Prostate gland (tissue), 2 donors: ENCODE measurements at regions not wholly inside any gene's neighbourhood (a gene's known extent, or its start where the extent isn't known, plus 50 kb on each side); places are given as distances from the start of the nearest gene placed in this dataset.

Experiments
- CTCF ChIP-seq, 4 experiments: fragments of 200-600 bp in 2 of 4; fragments of 450-650 bp in 2 of 4; sonication (generic) in 2 of 4; IDR thresholded peaks; 1 replicate in 3 of 4; 2 replicates in 1 of 4; pipeline ENCODE4 v1.5.1; 2016 to 2019; ENCODE audit warnings: antibody characterized with exemption in 4 of 4, mild to moderate bottlenecking in 2 of 4, moderate library complexity in 2 of 4
- POLR2A ChIP-seq: fragments of 450-650 bp; IDR thresholded peaks from one replicate; pipeline ENCODE4 v1.6.1; 2016; ENCODE audit warnings: antibody characterized with exemption, mild to moderate bottlenecking

- no peak for TF ChIP-seq POLR2A
- no peak for TF ChIP-seq CTCF (IDR thresholded peaks at IDR 0.05)
Measured at GRCh38 chr5:61901997-61902396, 404.0 kb upstream of the KIF2A start.
